ENCODE measurements at regions not wholly inside any gene's neighbourhood (a gene's known extent, or its start where the extent isn't known, plus 50 kb on each side); places are given as distances from the start of the nearest gene placed in this dataset.

- no peak overlapping the region for H3K4me3 ChIP-seq (ENCODE audit: low read depth, low read length)
- DNase-seq (ENCODE audit: low read depth): no peak
- no peak for TF ChIP-seq CTCF (conservative IDR thresholded peaks at IDR 0.05; ENCODE audit: low read depth, low read length)
Measured at GRCh38 chr13:33976965-33977364, 159.0 kb downstream of the RFC3 start.

GRCh38 chr13:33978653-33979052 is 160.7 kb downstream of the RFC3 start:
- TF ChIP-seq CTCF (conservative IDR thresholded peaks at IDR 0.05; ENCODE audit: low read depth, low read length): no peak
- no peak for DNase-seq (ENCODE audit: low read depth)
- H3K4me3 ChIP-seq (ENCODE audit: low read depth, low read length): no peak overlapping the region

- no peak for TF ChIP-seq CTCF (conservative IDR thresholded peaks at IDR 0.05; ENCODE audit: low read depth, low read length)
- DNase-seq (ENCODE audit: low read depth): no peak
- no peak overlapping the region for H3K4me3 ChIP-seq (ENCODE audit: low read depth, low read length)
Measured at GRCh38 chr13:33992881-33993336, 175.0 kb downstream of the RFC3 start.

- no peak for TF ChIP-seq CTCF (conservative IDR thresholded peaks at IDR 0.05; ENCODE audit: low read depth, low read length)
- no peak for DNase-seq (ENCODE audit: low read depth)
- no peak overlapping the region for H3K4me3 ChIP-seq (ENCODE audit: low read depth, low read length)
Measured at GRCh38 chr13:33994198-33994597, 176.2 kb downstream of the RFC3 start.

GRCh38 chr13:33994826-33995502 is 177.0 kb downstream of the RFC3 start:
- TF ChIP-seq CTCF (conservative IDR thresholded peaks at IDR 0.05; ENCODE audit: low read depth, low read length): no peak
- no peak overlapping the region for H3K4me3 ChIP-seq (ENCODE audit: low read depth, low read length)
- no peak for DNase-seq (ENCODE audit: low read depth)

- DNase-seq (ENCODE audit: low read depth): no peak
- no peak for TF ChIP-seq CTCF (conservative IDR thresholded peaks at IDR 0.05; ENCODE audit: low read depth, low read length)
- no peak overlapping the region for H3K4me3 ChIP-seq (ENCODE audit: low read depth, low read length)
Measured at GRCh38 chr13:33996636-33997035, 178.7 kb downstream of the RFC3 start.

- no peak for DNase-seq (ENCODE audit: low read depth)
- H3K4me3 ChIP-seq (ENCODE audit: low read depth, low read length): no peak overlapping the region
Measured at GRCh38 chr13:33997574-33997973, 179.6 kb downstream of the RFC3 start.

More at GRCh38 chr13:33997574-33997973, 179.6 kb downstream of the RFC3 start:
- TF ChIP-seq CTCF (conservative IDR thresholded peaks at IDR 0.05; ENCODE audit: low read depth, low read length): no peak

All from choroid plexus epithelial cell (primary cell).